ENCODE measurements at regions not wholly inside any gene's neighbourhood (a gene's known extent, or its start where the extent isn't known, plus 50 kb on each side); places are given as distances from the start of the nearest gene placed in this dataset.
A peak's percentile ranks its signal among the peaks of the same experiment; 100 is the strongest.
"Not testable (repeated sequence)": the region's sequence is repeated elsewhere in the genome, so short reads cannot be mapped to it uniquely, and the experiment has no call there.

DNA sequence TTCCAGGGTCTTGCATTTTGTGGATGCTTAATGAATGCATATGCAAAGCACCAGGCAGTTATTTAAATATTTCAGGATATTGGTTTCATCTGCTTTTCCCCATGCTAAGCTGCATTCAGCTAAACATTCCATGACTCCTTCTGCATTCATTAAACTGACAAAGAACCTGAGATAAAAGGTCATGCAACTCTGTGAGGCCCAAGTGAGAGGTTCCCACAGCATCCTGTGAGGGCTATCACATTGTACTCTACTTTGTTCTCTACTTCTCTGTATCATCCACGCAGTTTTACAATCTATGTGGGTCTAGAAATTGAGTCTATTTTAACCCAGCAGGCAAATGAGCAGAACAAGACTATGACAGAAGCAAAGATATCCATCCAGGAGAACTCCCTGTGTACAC, 86.4 kb upstream of the PRSS16 start:
- no peak for DNase-seq (ENCODE audit: low read depth)

DNA sequence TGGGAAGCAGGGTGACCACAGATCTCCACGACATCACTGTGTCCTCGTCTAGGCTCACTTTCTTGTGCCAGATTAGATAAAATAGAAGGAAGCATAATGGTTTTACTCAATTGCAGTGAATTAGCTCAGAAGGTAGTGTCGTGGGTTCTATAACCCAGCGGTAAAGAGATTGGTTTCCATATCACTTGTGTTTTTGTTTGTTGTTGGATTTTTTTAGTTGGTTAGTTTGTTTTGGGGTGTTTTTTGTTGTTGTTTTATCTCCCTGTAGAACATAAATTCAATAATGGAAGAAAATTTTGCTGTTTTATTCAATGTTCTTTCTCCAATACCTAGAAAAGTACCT, 85.9 kb upstream of the PRSS16 start:
- no peak for DNase-seq (ENCODE audit: low read depth)

DNA sequence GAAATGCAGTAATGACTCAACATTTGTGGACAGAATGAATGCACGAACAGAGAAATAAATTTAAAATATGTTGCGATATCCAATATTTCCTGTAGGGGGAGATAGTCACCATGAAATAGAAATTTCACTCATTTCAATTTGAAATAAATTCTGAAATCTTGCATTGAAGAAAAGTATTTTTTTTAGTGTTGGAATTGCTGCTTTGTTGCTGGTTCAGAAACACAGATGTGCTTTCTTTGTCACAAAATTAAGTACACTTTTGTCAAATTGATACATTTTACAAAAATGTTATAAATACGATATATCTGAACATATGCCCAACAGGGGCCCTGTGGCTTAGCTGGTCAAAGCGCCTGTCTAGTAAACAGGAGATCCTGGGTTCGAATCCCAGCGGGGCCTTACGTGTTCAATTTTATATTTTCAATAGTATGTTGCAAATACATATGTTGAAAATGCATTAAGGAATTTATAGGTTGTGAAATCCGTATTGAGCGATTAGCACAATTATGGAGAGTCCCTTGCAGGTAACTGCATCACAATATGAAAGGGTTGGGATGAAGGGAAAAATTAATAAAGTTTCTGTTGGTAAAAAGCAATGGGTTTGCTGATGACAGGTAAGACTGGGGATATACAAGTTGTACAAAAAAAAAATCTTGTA, 85.4 kb upstream of the PRSS16 start:
- DNase-seq (ENCODE audit: low read depth) = peak; percentile 57

DNA sequence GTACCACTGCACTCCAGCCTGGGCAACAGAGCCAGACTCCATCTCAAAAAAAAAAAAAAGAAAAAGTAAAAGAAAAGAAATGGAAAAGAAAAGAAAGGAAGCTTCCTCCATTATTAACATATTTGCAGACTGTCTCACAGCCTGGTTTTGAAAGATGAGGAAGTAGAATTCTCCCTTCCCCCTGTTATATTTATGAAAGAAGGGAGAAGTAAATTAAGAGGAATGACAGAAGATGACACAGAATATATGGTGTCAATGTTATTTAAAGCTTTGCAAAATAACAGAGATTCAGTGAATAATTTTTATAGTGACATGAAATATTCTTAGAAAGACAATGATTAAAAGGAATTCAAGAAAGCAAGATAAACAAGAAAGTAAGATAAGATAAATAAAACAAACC, 83.7 kb upstream of the PRSS16 start:
- DNase-seq (ENCODE audit: low read depth) = no peak

DNA sequence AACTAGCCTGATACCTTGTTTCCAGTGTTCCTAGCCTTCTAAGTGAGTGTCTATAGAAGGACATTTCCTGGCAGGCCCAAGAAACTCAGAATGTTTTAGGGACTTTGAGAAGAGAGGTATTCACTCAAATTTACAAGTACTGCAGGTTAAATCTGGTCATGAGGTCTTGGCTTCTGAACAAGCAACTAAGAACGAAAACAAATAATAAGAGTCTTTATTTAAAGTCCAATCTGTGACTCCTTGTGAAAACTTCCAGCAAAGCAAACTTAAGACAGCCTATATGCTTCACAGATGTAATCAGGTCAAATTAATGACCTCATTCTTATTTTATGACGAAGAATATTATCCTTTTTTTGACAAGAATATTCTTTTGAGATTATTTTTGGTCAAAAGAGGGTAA, 79.4 kb upstream of the PRSS16 start:
- DNase-seq (ENCODE audit: low read depth) = no peak

DNA sequence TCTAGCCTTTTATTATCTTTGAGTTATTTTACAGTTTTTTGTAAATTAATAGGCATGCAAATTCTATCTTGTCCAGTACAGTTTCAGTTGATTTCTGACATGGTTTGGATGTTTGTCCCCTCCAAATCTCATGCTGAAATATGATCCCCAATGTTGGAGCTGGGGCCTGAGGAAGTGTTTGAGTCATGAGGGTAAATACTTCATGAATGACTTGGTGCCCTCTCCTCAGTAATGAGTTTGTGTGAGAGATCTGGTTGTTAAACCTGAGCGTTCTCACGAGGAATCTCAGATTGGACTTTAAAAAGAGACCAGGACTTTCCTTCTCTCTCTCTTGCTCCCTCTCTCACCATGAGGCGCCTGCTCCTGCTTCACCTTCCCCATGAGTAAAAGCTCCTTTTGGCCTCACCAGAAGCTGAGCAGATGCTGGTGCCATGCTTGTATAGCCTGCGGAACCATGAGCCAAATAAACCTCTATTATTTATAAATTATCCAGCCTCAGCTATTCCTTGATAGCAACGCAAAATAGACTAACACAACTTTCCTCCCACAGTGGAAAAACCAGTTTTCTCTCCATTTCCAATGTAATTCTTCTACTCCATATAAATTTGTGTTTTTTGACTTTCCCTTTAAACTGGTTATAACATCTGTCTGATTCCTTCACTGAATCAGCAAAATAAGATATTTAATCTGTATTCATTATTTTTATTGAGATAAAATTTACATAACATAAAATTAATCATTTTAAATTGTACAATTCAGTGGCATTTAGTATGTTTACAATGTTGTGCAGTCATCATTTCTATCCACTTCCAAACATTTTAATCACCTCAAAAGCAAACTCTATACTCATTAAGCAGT, 78.7 kb upstream of the PRSS16 start:
- peak; percentile 52 for DNase-seq (ENCODE audit: low read depth)

DNA sequence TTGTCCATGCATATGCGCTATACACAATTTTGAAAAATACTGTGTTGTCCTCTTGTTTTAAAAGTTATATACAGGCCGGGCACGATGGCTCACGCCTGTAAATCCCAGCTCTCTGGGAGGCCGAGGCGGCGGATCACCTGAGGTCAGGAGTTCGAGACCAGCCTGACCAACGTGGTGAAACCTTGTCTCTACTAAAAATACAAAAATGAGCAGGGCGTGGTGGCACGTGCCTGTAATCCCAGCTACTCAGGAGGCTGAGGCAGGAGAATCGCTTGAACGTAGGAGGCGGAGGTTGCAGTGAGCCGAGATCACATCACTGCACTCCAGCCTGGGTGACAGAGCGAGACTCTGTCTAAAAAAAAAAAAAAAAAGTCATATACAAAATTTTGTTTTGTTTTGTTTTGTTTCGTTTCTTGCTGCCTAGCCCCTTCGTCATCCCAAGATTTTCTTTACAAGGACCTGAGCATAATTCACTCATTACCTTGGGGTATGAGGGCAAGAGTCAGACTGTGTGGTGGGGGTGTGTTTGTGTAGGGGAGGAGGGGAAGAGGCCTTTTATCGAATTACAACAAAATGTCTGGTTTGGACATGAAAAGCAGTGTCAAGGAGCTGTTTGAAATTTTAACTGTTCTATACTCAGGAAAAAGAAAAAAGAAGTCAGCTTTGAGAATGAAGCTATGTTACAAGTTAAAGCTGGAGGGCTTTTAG, 74.8 kb upstream of the PRSS16 start:
- DNase-seq (ENCODE audit: low read depth) = not testable (repeated sequence)

DNA sequence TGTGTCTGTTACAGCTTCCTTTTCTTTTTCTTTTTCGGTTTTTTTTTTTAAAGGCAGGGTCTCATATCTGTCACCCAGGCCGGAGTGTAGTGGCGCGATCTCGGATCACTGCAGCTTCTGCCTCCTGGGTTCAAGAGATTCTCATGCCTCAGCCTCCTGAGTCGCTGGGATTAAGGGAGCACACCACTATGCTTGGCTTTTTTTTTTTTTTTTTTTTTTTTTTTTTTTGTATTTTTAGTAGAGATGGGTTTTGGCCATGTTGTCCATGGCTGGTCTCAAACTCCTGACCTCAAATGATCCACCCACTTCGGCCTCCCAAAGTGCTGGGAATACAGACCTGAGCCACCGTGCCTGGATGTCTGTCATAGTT, 74.3 kb upstream of the PRSS16 start:
- DNase-seq (ENCODE audit: low read depth) = not testable (repeated sequence)

DNA sequence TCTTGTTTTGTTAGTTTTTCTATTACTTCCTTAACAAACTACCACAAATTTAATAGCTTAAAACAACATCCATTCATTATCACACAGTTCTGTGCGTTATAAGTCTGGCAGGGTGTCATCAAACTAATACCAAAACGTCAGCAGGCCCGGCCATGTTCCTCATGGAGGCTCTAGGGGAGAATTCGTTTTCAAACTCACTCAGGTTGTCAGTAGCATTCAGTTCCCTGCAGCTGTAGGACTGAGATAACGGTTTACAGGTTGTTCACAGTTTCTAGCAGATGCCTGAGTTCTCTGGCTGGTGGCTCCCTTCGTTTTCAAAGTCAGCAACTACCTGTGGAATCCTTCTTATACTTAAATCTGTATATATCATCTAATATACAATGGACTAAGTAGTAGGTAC, 72.5 kb upstream of the PRSS16 start:
- DNase-seq (ENCODE audit: low read depth) = no peak

DNA sequence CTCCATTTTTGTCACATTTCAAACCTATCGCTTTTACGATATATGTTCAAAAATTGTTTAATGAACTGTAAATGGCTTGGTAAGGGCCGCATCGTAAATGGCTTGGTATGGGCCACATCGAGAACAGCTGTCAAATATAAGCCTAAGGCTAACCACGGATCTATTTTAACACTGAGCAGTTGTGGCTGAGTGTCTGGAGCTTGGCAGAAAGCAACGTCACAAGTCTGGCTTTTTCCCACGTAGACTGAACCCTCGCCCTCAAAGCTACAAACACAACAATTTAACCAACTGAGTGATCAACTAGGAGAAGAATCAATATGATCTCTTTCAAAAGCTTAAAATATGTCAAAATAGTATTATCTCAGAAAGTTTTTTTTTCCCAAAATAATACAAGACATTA, 71.4 kb upstream of the PRSS16 start:
- DNase-seq (ENCODE audit: low read depth) = no peak

DNA sequence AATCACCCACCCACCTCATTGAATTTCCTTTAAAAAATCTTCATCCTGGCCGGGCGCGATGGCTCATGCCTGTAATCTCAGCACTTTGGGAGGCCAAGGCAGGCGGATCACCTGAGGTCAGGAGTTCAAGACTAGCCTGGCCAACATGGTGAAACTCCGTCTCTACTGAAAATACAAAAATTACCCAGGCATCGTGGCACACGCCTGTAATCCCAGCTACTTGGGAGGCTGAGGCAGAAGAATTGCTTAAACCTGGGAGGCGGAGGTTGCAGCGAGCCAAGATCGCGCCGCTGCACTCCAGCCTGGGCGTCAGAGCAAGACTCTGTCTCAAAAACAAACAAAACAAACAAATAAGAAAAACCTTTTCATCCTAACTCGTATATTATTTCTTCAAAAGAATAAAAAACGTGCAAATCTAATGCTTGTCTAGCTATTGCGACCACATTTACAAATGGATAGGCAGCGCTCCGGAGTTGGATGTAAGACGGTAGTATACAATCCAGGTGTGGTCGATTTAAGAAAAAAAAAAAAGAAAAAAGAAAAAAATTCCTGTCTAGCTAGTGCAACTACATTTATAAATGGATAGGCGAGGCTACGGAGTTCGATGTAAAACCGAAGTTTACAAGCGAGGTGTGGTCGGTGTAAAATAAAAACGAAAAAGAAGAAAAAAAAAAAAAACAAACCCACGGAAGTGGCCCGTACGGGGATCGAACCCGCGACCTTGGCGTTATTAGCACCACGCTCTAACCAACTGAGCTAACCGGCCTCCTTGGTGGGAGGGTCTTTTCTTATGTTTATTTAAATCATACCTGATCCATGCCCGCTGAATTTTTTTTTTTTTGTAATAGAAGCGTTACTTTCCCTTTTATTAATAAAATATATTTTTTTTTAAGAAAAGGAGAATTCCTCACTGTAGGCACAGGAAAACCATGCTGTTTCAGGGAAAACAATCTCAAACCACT, 70.7 kb upstream of the PRSS16 start:
- DNase-seq (ENCODE audit: low read depth) = peak; percentile 26

DNA sequence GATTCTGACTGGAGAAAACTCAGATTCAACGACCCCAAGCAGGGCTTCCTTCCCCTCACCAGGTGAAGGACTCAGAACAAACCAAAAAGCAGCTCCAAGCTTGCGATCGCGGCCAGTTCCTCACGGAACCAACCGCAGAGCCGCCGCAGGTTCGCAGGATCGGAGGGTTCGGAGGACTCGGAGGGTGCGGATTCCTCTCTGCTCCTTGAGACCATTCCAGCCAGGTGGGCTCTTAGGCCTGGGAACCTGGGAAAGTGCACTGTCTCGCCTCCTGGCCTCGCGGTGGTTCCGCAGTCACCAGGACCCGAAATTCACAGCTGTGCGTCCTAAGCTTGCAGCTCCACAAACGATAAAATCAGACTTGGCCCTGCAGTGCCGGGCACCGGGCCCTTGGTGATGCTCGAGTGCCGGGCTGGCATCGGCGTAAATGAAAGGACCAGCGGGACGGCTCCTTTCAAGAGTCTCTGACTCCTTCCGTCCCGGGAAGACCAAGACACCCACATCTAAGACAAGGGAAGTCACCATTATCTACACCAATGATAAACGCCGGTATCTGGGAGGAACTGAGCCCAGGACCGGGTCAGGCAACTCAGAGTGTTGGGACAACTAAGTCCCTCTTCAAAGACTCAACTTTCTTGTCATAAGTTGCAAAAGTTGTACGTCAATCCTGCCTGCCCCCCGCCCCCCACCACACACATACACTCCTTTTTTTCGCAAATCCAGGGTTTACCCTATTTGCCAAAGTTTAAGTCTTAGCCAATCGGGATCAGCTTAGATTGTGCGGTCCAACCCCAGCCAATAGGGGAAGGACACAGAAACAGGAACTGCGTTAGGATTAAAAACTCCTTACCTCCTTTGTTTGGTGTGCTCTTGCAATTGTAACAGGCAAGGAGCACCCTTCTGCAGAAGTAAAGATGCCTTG, 69.8 kb upstream of the PRSS16 start:
- peak; percentile 95 for DNase-seq (ENCODE audit: low read depth)

DNA sequence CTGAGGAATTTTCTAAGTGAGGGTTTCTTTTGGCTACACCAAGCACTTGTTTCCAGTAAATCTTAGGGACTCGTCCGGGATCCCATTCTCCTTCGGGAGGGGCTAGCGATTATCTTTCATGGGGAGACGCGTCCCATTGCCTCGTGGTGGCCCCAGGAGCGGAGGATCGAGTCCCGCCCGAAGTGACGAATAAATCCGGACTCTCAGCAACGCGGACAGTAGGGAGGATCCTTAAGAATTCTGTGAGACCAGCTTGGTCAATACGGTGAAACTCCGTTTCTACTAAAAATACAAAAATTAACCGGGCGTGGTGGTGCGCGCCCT, 69.1 kb upstream of the PRSS16 start:
- no peak for DNase-seq (ENCODE audit: low read depth)

DNA sequence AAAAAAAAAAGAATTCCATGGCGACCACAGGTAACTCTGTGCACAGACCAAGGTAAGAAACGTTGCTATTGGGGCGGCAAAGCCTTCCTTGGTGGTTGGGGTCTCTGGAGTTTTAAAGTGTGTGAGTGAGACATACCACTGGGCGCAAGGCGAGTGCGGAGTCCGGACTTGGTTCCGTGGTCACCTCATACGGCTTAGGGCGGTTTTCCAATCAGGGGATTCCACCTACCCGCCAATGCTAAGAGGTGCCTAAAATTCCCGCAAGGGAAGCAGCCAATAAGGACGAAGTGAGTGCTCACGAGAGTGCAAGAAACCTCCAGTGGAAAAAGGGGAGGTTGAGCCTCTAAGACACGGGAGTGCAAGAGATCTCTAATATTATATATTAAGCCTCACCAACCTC, 68.6 kb upstream of the PRSS16 start:
- no peak for DNase-seq (ENCODE audit: low read depth)

DNA sequence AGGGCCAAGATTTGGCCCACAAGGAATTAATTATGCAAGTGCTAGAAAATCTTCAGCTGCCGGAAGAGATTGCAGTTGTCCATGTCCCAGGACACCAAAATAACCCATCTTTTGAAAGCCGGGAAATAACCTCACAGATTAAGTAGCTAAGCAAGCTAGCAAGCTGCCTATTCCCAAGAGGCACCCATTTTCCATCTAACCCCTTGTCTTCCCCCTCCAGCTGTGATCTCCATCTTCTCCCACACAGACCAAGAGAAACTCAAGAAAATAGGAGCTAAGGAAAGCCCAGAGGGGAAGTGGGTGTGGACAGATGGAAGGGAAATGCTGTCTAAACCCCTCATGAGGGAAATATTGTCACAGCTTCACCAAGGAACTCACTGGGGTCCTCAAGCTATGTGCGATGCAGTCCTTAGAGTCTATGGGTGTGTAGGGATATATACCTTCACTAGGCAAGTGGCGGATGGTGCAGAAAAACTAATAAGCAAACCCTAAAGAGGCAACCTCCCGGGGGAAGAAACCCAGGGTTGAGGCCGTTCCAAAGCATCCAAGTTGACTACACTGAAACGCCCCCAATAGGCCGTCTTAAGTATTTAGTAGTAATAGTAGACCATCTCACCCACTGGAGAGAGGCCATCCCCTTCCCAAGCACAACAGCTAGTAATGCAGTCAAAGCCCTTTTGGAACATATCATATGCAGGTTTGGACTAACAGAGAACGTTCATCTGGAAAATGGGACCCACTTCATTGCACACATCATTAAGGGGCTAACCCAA, 64.3 kb upstream of the PRSS16 start:
- no peak for DNase-seq (ENCODE audit: low read depth)

DNA sequence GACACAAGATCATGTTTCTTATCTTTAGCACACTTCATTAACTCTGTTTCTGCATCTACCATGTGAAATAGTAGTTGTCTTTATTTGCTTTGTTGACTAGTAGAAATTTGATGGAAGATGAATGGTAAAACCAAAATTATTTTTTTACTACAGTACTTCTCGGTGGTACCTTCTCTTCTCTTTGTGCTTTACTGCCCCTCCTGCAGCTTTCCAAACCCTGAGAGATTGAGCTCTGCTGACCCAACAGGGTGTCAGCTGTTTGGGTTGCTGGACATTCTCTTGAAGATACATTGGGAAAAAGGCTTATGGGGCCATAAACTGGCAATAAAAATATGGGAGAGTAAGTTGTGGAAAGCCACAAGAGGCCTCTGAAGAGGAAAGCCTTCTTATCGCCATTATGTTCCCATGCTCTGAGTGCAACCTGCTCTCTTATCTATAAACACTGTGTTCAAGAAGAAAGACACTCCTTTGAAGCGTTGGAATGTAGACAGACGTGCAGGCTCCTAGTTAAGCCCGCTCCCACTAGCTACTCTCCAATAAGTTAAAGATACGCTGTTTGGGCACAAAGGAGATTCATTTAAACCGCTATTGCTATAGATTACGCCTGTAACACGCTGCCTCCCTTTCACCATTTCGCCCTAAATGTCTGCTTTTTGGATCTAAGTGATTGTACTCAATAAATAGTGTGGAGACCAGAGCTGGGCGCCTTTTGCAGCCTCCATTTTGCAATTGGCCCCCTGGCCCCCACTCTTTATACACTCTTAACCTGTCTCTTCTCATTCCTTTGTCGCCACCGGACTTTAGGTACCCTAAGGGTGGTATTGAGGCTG, 60.1 kb upstream of the PRSS16 start:
- DNase-seq (ENCODE audit: low read depth) = no peak

DNA sequence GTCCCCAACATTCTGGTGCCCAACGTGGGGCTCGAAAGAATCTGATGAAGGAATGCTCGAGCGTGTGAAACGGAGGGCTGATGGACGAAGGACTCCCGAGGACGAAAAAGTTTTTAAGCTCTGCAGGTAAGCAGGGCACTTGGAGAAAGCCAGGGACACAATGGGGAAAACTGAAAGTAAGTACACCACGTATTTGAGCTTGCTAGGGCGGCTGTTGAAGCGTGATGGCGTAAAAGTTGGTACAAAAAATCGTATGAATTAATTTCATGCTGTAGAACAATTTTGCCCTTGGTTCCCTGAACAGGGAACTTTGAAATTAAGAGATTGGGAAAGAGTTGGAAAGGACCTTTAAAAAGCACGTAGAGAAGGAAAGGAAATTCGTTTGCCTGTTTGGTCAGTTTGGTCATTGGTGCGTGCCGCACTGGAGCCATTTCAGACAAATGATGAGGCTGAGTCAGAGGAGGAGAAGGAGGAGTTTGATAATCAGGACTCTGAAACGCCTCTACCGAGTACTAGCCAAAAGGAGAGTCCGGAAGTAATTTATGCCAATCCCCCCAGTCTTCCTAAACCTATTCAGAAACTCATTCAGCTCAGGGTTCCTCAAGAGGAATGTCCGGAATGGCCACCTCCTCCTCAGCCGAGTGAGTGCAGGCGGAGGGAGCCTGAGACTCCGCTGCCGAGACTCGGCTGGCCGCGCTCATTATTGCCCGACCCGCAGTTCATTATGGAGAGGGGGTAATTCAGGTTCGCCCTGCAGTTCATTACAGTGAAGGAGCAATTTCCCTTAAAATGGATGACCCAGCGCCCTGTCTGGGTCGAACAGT, 59.2 kb upstream of the PRSS16 start:
- peak; percentile 72 for DNase-seq (ENCODE audit: low read depth)

DNA sequence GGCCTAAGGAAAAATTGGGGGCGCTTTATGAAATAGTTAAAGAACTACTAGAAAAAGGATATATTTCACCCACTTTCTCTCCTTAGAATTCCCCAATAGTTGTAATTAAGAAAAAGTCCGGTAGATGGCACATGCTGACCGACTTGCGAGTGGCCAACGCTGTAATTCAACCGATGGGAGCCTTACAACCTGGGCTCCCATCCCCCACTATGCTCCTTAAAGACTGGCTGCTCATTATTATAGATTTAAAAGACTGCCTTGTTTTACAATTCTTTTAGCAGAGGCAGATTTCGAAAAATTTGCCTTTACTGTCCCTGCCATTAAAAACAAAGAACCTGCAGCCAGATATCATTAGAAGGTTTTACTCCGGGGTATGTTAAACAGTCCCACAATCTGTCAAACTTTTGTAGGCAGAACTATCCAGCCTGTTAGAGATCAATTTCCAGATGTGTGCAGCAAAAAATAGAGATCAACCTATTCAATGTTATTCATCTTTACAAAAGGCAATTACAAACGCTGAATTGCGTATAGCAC, 58.5 kb upstream of the PRSS16 start:
- DNase-seq (ENCODE audit: low read depth) = peak; percentile 69

Measured in fibroblast of gingiva (primary cell).